K562 (cell line): ENCODE measurements at regions not wholly inside any gene's neighbourhood (a gene's known extent, or its start where the extent isn't known, plus 50 kb on each side); places are given as distances from the start of the nearest gene placed in this dataset.

Source experiments
- ATAC-seq: fragments of 200-7000 bp; cut with Tn5 transposase; 3 replicates; pipeline ENCODE4 v1.9.1; 2020; ENCODE audit warnings: moderate library complexity
- BruUV-seq: library from RNA; stranded (reverse); fragments of 400-500 nt; replicated peaks from 2 replicates; lab custom pipeline; 2021; lab: Mats Ljungman, UMichigan
- CTCF ChIA-PET: fragments of 300-600 bp; formaldehyde crosslinking; extraction: SDS; loops from one replicate; lab custom pipeline; 2021; ENCODE audit warnings: low intra/inter-chr PET ratio; lab: Yijun Ruan, JAX
- POLR2A ChIA-PET: fragments of 300-600, 350-650 bp; sonication (Branson Sonifier 250); formaldehyde crosslinking; extraction: SDS; loops from one replicate; lab custom pipeline; 2021; ENCODE audit warnings: antibody characterized with exemption, inconsistent platforms; lab: Yijun Ruan, JAX
- DNase-seq, 4 experiments: peaks; one replicate each; pipeline versions ENCODE4 v3.0.0 to v3.0.0-alpha.2; 2011 to 2018; ENCODE audit warnings: low spot score in 3 of 4, mixed read lengths in 3 of 4; ENCODE audit errors: extremely low read depth in 1 of 4
- FAIRE-seq: peaks from 2 replicates; lab custom pipeline; 2011; peaks lifted over from hg19 to GRCh38; lab: Jason Lieb, UNC
- H2AFZ ChIP-seq: 2 replicates; pipeline ENCODE4 v1.6.0; 2011; ENCODE audit warnings: low read depth, low read length, control low read depth, inconsistent platforms
- H3K27ac ChIP-seq: fragments of 200-600 bp; 3 replicates; pipeline ENCODE4 v1.8.0; 2011; ENCODE audit warnings: low read depth, mild to moderate bottlenecking, control low read depth, inconsistent platforms, low read length, moderate library complexity, mixed read lengths; ENCODE audit errors: extremely low read depth
- H3K27me3 ChIP-seq, 2 experiments: fragments of 300-600 bp in 1 of 2; 2 replicates in 1 of 2; 3 replicates in 1 of 2; pipeline versions ENCODE4 v1.6.0 to v1.8.0; 2011; ENCODE audit warnings: inconsistent platforms in 2 of 2, low read length in 2 of 2, mild to moderate bottlenecking in 1 of 2, mixed read lengths in 1 of 2, moderate library complexity in 1 of 2; ENCODE audit not compliant: control insufficient read depth in 2 of 2, insufficient read depth in 2 of 2
- H3K36me3 ChIP-seq: fragments of 300-600 bp; 3 replicates; pipeline ENCODE4 v1.8.0; 2011; ENCODE audit warnings: mild to moderate bottlenecking, low read length, inconsistent platforms; ENCODE audit not compliant: control insufficient read depth, insufficient read depth
- H3K4me1 ChIP-seq, 2 experiments: fragments of 200-600 bp in 1 of 2; replicated peaks in 1 of 2; 2 replicates in 1 of 2; 3 replicates in 1 of 2; pipeline versions ENCODE4 v1.5.1 to v1.8.0; 2011; ENCODE audit warnings: inconsistent platforms in 2 of 2, low read length in 2 of 2, mild to moderate bottlenecking in 1 of 2, mixed read lengths in 1 of 2, moderate library complexity in 1 of 2; ENCODE audit not compliant: control insufficient read depth in 2 of 2, insufficient read depth in 2 of 2
- H3K4me2 ChIP-seq: 2 replicates; pipeline ENCODE4 v1.6.1; 2011; ENCODE audit warnings: low read length, control low read depth, inconsistent platforms, mixed read lengths; ENCODE audit not compliant: insufficient read depth
- H3K4me3 ChIP-seq: fragments of 200-600 bp; sonication (generic), shearing (Covaris generic); 2 replicates; pipeline ENCODE4 v1.5.1; 2016; ENCODE audit warnings: control low read depth, inconsistent platforms
- H3K79me2 ChIP-seq: fragments of 200-600 bp; 3 replicates; pipeline ENCODE4 v1.8.0; 2011; ENCODE audit warnings: low read length, inconsistent platforms; ENCODE audit not compliant: control insufficient read depth, insufficient read depth
- H3K9ac ChIP-seq, 2 experiments: 2 replicates each; pipeline versions ENCODE4 v1.6.0 to v1.6.1; 2011; ENCODE audit warnings: low read depth in 2 of 2, low read length in 2 of 2, control low read depth in 1 of 2, inconsistent platforms in 1 of 2, mild to moderate bottlenecking in 1 of 2, mixed read lengths in 1 of 2; ENCODE audit not compliant: insufficient read depth in 1 of 2
- H3K9me1 ChIP-seq: one replicate; pipeline ENCODE4 v1.6.0; 2011; ENCODE audit warnings: inconsistent platforms, mild to moderate bottlenecking, low read length, moderate library complexity; ENCODE audit not compliant: control insufficient read depth, insufficient read depth
- H3K9me3 ChIP-seq: replicated peaks from 2 replicates; pipeline ENCODE4 v1.5.1; 2011; ENCODE audit warnings: low read depth, low read length, inconsistent platforms; ENCODE audit not compliant: control insufficient read depth, insufficient read depth
- H4K20me1 ChIP-seq: replicated peaks from 2 replicates; pipeline ENCODE4 v1.6.1; 2011; ENCODE audit warnings: low read length, inconsistent platforms, mixed read lengths; ENCODE audit not compliant: control insufficient read depth, insufficient read depth
- FOXA3 ChIP-seq, 2 experiments: fragments of 450-650 bp in 1 of 2; sonication (generic) in 1 of 2; formaldehyde crosslinking; IDR thresholded peaks in 1 of 2; conservative IDR thresholded peaks in 1 of 2; 2 replicates each; pipeline versions ENCODE4 v1.4.0 to v1.8.0; 2020 to 2022; ENCODE audit warnings: mild to moderate bottlenecking in 2 of 2, missing genetic modification reagents in 1 of 2
- KLF10 ChIP-seq: fragments of 250-450 bp; sonication (Bioruptor Pico); IDR thresholded peaks from 2 replicates; pipeline ENCODE4 v1.6.1; 2021; ENCODE audit warnings: matching md5 sums
- MBD2 ChIP-seq: sonication (generic); IDR thresholded peaks from 2 replicates; pipeline ENCODE4 v1.6.1; 2016; ENCODE audit warnings: low read depth, borderline replicate concordance
- MTA2 ChIP-seq: fragments of 450-650 bp; IDR thresholded peaks from 2 replicates; pipeline ENCODE4 v1.6.1; 2016; ENCODE audit warnings: low read depth
- PHF8 ChIP-seq: fragments of 200-600 bp; sonication (generic); IDR thresholded peaks from 2 replicates; pipeline ENCODE4 v1.6.1; 2012; ENCODE audit warnings: mixed run types, mild to moderate bottlenecking, inconsistent platforms, low read length, moderate library complexity, borderline replicate concordance
- POLR2AphosphoS2 ChIP-seq: IDR thresholded peaks from 2 replicates; pipeline ENCODE4 v1.6.1; 2012; ENCODE audit warnings: low read length, improper control_type of control experiment
- RFX5 ChIP-seq: IDR thresholded peaks from 2 replicates; pipeline ENCODE4 v1.6.1; 2011; ENCODE audit warnings: low read depth, mild to moderate bottlenecking, improper control_type of control experiment, low read length
- TCF7L2 ChIP-seq: fragments of 150-350 bp; IDR thresholded peaks from 2 replicates; pipeline ENCODE4 v1.6.1; 2016; ENCODE audit warnings: low read depth, mild to moderate bottlenecking, low read length, moderate library complexity
- ZC3H11A ChIP-seq: IDR thresholded peaks from 2 replicates; pipeline ENCODE4 v1.6.1; 2012; ENCODE audit warnings: low read depth, low read length, improper control_type of control experiment
- ZFP36 ChIP-seq: fragments of 150-350 bp; IDR thresholded peaks from 2 replicates; pipeline ENCODE4 v1.6.1; 2018; ENCODE audit warnings: low read length, low read depth; ENCODE audit not compliant: partially characterized antibody
- ZNF212 ChIP-seq: fragments of 450-650 bp; formaldehyde crosslinking; IDR thresholded peaks from 2 replicates; pipeline ENCODE4 v1.4.0; 2020; ENCODE audit warnings: mild to moderate bottlenecking
- ZNF23 ChIP-seq: fragments of 250-450 bp; sonication (Bioruptor Pico); IDR thresholded peaks from 2 replicates; pipeline ENCODE4 v1.4.0; 2020; ENCODE audit warnings: mild to moderate bottlenecking
- WGBS: fragments of 100-300 bp; shearing (Covaris generic); methylation state at CpG from one replicate; pipeline ENCODE4 v1.1.6; 2016; ENCODE audit warnings: low coverage, mixed read lengths; ENCODE audit not compliant: insufficient coverage; ENCODE audit errors: missing lambda C conversion rate; 5-methylcytosine and 5-hydroxymethylcytosine counted together
- in situ Hi-C: fragments of 300-500 bp; cut with MboI; formaldehyde crosslinking; loops from 4 replicates; pipeline ENCODE4 v1.15.0; 2018; ENCODE audit warnings: inconsistent platforms, mixed read lengths
- intact Hi-C: fragments of 100-400 bp; cut with micrococcal nuclease; formaldehyde crosslinking; loops from 2 replicates; pipeline ENCODE4 v1.14.2; 2022
- TF ChIP-seq, protein P1 (sequence below): fragments of 250-450 bp; sonication (Bioruptor Pico); IDR thresholded peaks from 2 replicates; pipeline ENCODE4 v1.8.0; 2021; ENCODE audit warnings: mild to moderate bottlenecking, moderate library complexity
- TF ChIP-seq, protein P2 (sequence below): fragments of 450-650 bp; IDR thresholded peaks from 2 replicates; pipeline ENCODE4 v1.6.1; 2016; ENCODE audit warnings: borderline replicate concordance

DNA sequence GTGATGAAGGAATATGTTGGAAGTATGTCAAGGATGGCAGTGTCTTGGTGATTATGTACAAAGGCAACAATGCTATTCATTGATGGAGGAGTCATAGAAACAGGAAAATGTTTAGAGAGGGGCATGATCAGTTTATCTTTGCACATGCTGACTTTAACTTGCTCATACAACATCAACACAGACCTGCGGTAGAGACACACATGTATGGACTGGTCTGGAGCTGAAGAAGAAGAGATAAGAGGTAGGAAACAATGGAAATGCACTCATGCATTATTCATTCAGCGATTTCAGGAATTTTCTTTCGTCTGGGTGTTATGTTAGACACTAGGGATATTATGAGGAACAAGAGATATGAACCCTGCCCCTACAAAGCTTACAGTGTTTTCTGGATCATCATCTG, 1252.3 kb upstream of the TENM3 start:
- no peak overlapping the region for H3K9ac ChIP-seq
- intact Hi-C loops, result no loop called here
- ChIA-PET POLR2A (no interaction called here), CTCF (no interaction called here)
- FAIRE-seq (no peak), DNase-seq (no peak), ATAC-seq (no peak)
- WGBS, result 2% methylated on average over 3 of the region's 3 CpGs
- H3K27ac ChIP-seq, result no peak overlapping the region
- no peaks in the 10 kb centered on the region for H3K9me1 ChIP-seq
- TF ChIP-seq TCF7L2, result no peak
- no peaks in the 10 kb centered on the region for H3K9me3 ChIP-seq
- no peak overlapping the region for H3K4me3 ChIP-seq
- H3K27me3 ChIP-seq, result no peaks in the 10 kb centered on the region
- no peak overlapping the region for H2AFZ ChIP-seq
- in situ Hi-C loops, result no loop called here
- BruUV-seq, result no TSS peak
- H3K79me2 ChIP-seq, result no peaks in the 10 kb centered on the region
- H4K20me1 ChIP-seq, result no peaks in the 10 kb centered on the region
- H3K36me3 ChIP-seq, result no peaks in the 10 kb centered on the region
- no peaks in the 10 kb centered on the region for H3K4me1 ChIP-seq
- H3K4me2 ChIP-seq, result no peak overlapping the region

DNA sequence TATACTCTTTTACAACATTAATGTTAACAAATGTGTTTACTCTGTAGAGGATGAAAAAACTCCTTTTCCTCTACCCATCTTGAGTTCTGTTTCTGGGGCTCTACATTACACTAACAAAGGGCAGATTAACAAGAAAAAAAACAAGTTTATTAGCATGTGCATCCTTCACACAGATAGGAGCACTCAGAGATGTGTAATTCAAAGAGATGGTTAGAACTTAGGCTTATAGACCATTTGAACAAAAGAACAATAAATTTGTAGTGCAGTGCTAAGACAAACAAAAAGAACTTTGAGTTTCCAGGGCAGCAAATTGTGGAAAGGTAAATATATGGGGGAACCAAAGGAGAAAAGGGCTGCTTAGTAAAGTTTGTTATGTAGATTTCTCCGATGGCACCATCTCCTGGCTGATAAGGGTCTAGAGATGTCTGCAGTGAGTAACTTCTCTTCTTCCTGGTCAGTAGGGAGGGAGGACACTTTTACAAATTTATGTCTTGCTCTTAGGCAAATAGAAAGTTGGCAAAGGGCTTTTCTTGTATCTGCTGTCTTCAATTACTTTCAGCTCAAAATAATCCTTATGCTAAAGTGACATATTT, 1249.9 kb upstream of the TENM3 start:
- Histone ChIP-seq H3K4me3 (no peak overlapping the region), H3K9me1 (no peaks in the 10 kb centered on the region), H3K27me3 (no peaks in the 10 kb centered on the region), H3K79me2 (no peaks in the 10 kb centered on the region), H3K4me1 (no peaks in the 10 kb centered on the region), H3K4me2 (no peak overlapping the region), H3K9me3 (no peaks in the 10 kb centered on the region), H3K9ac (no peak overlapping the region), H3K36me3 (no peaks in the 10 kb centered on the region), H2AFZ (no peak overlapping the region), H4K20me1 (no peaks in the 10 kb centered on the region), H3K27ac (no peak overlapping the region)
- DNase-seq, result no peak
- ChIA-PET CTCF (interaction anchor here (0.6 kb wide), 1 partner anchor 589 kb away, joined by 5 read pairs; no protein-coding TSS in a partner anchor), POLR2A (no interaction called here)
- FAIRE-seq, result no peak
- BruUV-seq, result no TSS peak
- in situ Hi-C loops (no loop called here), intact Hi-C loops (no loop called here)
- 0% methylated on average over 1 of the region's 1 CpG for WGBS
- ATAC-seq, result no peak
- TF ChIP-seq MTA2, result no peak
- no peak for TF ChIP-seq PHF8
- TF ChIP-seq KLF10 (CRISPR knock-in tag), result no peak
- no peak for TF ChIP-seq ZNF23 (CRISPR knock-in tag)
- TF ChIP-seq ZC3H11A, result no peak
- no peak for TF ChIP-seq FOXA3 (CRISPR knock-in tag; conservative IDR thresholded peaks at IDR 0.05 in 1 of 2, IDR thresholded peaks at IDR 0.05 in 1 of 2)
- no peak for TF ChIP-seq RFX5
- TF ChIP-seq ZNF212 (CRISPR knock-in tag), result no peak
- TF ChIP-seq, protein P1, sequence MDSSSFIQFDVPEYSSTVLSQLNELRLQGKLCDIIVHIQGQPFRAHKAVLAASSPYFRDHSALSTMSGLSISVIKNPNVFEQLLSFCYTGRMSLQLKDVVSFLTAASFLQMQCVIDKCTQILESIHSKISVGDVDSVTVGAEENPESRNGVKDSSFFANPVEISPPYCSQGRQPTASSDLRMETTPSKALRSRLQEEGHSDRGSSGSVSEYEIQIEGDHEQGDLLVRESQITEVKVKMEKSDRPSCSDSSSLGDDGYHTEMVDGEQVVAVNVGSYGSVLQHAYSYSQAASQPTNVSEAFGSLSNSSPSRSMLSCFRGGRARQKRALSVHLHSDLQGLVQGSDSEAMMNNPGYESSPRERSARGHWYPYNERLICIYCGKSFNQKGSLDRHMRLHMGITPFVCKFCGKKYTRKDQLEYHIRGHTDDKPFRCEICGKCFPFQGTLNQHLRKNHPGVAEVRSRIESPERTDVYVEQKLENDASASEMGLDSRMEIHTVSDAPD, result no peak
- TF ChIP-seq ZFP36, result no peak
- TF ChIP-seq, protein P2, sequence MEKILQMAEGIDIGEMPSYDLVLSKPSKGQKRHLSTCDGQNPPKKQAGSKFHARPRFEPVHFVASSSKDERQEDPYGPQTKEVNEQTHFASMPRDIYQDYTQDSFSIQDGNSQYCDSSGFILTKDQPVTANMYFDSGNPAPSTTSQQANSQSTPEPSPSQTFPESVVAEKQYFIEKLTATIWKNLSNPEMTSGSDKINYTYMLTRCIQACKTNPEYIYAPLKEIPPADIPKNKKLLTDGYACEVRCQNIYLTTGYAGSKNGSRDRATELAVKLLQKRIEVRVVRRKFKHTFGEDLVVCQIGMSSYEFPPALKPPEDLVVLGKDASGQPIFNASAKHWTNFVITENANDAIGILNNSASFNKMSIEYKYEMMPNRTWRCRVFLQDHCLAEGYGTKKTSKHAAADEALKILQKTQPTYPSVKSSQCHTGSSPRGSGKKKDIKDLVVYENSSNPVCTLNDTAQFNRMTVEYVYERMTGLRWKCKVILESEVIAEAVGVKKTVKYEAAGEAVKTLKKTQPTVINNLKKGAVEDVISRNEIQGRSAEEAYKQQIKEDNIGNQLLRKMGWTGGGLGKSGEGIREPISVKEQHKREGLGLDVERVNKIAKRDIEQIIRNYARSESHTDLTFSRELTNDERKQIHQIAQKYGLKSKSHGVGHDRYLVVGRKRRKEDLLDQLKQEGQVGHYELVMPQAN, result no peak
- TF ChIP-seq MBD2, result no peak
- no peak for TF ChIP-seq POLR2AphosphoS2
